Stimulated activated CD4-positive, alpha-beta T cell treated with anti-CD3 and anti-CD28 coated beads, Interleukin-4, amount 100 ng/mL, for 1 hour (primary cell): ENCODE measurements at regions not wholly inside any gene's neighbourhood (a gene's known extent, or its start where the extent isn't known, plus 50 kb on each side); places are given as distances from the start of the nearest gene placed in this dataset.
"Not testable (repeated sequence)": the region's sequence is repeated elsewhere in the genome, so short reads cannot be mapped to it uniquely, and the experiment has no call there.

Source experiments
- DNase-seq: peaks from one replicate; pipeline ENCODE4 v3.0.0-alpha.2; 2020

DNA sequence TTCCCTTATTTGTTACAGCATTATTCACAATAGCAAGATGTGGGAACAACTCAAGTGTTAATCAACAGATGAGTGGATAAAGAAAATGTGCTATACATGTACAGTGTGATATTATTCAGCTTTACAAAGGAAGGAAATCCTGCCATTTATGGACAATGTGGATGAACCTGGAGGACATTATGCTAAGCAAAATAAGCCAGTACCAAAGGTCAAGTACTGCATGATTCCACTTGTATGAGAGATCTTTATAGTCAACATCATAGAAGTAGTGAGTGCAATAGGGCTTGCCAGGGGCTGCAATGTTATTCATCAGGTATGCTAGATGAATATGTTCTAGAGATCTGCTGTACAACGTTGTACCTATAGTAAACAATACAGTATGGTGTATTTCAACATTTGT lies 138.5 kb upstream of the AGR3 start:
- DNase-seq: no peak

GRCh38 chr7:17021205-17021604 lies 139.4 kb upstream of the AGR3 start:
- DNase-seq: no peak

DNA sequence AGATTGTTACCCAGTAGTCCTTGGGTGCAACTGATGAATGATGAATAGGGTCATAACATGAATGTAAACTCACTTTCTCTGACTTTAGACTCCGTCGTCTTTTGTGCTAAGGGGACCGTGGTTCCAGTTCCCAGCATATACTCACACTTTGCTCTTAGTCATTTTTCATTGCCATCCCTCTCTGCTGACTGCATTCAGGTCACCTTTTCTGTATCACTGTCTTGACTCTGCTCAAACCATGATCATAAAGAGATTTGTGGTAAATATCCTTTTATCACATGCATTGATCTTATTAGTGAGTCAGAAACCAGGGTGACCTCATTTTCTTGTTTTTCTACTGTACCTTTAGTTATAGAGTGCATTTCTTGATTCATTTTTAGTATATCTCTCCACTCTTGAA lies 141.1 kb upstream of the AGR3 start:
- DNase-seq: no peak

- no peak for DNase-seq
Observed at GRCh38 chr7:17026269-17026668, 144.5 kb upstream of the AGR3 start.

DNA sequence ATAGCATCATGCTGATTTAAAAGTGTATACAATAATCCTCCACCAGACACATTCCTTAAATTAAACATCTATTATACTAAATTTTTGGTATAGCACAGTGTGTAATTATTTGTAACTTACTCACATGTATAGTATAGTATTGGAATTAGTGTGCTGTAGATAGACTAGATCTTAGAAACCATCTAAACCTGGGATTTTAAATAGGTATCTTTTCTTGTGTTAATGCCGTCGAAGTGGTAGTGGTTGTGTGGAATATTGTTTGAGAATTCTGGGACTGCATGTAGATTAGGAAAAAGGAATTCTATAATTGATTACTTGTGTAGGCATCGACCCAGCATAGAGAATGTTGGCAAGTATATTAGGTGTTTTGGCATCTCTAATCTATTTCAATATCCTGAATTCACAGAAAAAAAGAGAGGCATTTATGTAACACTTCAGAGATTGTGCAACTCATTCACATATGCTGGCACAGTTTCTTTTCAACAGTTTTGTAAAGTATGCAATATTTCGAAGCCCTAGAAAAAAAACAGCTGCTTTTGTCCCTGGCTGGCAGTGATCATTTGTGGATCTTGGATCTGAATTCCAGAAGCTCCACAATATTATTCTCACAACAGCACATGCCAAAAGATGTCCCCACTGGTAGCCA lies 145.5 kb upstream of the AGR3 start:
- no peak for DNase-seq

DNA sequence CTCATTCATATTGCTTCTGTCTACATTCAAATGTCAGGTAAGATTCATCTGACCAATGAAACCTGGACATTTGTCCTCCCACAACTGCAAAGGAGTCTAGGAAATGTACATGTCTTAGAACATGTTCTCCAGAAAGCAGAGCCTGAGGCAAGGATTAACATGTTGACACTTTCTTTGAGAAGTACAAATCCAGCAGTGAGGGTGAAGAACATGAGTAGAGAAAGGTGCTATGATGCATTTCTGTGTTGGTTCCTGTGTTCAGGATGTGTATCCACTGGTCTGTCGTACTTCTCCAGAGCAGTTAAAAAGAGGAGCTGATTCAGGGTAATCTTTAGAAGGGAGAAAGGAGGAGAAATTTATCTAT lies 146.0 kb upstream of the AGR3 start:
- no peak for DNase-seq

DNA sequence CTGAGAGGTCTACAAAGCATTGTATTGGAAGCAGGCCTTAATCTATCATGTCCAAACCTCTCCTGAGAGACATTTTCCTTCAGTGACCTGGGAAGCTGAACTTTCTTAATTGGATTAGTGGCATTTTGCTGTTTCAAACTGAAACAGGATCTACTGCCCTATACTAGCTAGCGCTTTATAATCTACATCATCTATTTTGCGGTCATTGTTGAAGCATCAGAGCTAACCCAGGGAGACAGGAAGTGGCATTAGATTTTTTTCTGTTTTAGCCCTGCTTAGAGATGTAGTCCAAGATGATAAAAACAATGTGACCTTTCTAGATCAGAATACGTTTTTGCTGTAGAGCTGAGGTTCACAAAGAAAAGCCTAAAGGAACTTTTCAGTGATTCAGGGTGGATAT lies 147.4 kb upstream of the AGR3 start:
- no peak for DNase-seq

- no peak for DNase-seq
Observed at GRCh38 chr7:17030559-17030958, 148.8 kb upstream of the AGR3 start.

- DNase-seq: no peak
Observed at GRCh38 chr7:17031906-17032551, 150.2 kb upstream of the AGR3 start.

DNA sequence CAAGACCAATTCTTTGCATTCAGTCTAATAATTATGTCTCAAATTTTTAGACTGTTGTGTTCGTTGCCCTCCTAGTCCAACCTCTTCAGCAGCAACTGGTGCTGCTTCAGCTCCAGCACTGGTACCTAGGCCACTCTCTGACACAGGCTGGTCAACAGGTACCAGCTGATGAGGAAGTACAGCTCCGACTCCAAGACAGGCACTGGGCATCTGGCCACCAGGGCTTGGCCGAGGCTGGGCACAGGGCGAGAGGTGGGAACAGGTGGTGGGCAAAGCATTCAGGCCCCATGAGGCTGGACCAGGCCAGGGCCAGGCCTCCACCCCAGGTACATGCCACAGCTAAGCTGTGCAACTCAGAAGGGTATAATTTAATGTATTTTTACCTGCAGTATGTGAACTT lies 151.5 kb upstream of the AGR3 start:
- DNase-seq: no peak

DNA sequence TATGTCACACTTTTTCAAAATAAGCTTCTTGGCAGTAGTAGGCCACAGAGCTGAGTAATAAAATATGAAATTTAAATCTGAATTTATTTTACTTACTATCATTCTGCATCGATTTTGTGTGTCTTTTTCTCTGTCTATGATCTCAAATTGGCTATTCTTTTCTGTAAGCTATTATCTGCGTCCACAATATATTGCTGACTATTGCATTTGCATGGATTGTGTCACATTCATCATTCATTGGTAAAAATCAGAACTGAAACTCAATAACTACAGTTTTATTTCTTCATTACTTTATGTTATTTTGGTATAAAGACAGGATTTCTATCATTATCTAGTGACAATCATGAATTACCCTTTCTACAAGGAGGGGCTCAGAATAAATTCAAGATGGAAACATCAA lies 154.8 kb upstream of the AGR3 start:
- DNase-seq: no peak

GRCh38 chr7:17037356-17037755 lies 155.6 kb upstream of the AGR3 start:
- DNase-seq: no peak

GRCh38 chr7:17038160-17038782 lies 156.5 kb upstream of the AGR3 start:
- DNase-seq: no peak

GRCh38 chr7:17038783-17039170 lies 157.0 kb upstream of the AGR3 start:
- DNase-seq: no peak

DNA sequence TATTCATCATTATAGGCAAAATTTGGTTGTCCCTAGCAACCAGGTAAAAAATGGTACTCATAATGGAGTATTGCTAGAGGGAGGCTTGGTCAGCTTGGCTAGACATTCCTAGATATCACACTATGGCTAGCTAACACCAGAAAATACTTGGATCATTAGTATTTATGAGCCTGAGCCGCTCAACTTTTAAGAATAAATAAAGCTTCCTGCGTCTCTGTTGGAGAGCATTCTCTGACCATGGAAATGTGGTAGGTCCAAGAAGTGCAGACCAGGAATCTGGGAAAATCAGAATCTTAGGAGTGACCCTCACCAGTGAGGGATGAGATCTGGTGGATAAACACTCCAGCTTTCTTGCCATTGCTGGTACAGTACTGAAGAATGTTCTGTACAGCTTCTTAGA lies 157.6 kb upstream of the AGR3 start:
- DNase-seq: no peak

- DNase-seq: no peak
Observed at GRCh38 chr7:17040716-17041115, 158.9 kb upstream of the AGR3 start.

DNA sequence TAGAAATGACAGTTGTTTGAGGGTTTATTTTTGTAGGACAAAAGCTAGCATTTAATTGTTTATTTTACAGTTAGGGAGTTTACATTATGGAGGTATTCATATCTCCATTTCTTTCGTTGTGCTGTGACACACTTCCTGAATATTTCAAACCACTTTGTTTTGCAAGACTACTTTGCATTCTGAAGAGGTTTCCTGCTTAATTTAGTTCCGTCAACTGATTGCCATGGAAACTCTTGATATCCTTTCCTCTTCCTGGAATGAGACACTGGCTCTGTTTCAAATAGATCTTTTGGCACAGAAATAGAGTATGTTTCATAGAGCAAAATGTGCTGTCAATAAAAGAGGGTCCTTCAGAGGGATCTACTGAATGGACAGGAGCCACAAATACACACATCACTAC lies 159.5 kb upstream of the AGR3 start:
- no peak for DNase-seq

GRCh38 chr7:17042211-17042610 lies 160.4 kb upstream of the AGR3 start:
- DNase-seq: no peak

- DNase-seq: no peak
Observed at GRCh38 chr7:17043012-17043877, 161.5 kb upstream of the AGR3 start.

DNA sequence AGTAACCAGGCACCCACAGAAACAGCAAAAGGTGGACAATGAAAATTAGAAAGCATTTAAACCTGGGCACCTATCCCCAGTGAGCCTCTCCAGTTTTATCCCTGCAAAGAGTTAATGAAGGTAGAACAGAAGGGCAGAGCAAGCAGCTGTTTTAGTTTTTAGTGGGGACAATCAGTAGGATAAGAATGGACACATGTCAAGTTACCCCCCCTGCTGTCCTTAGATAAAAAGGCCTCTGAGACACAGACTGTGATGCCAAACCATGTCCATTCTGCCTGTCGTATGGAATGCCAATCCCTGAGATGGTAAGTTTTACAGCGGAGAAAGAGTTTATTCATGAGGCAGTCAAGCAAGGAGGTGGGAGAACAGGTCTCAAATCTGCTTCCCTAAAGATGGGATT lies 162.6 kb upstream of the AGR3 start:
- DNase-seq: no peak

DNA sequence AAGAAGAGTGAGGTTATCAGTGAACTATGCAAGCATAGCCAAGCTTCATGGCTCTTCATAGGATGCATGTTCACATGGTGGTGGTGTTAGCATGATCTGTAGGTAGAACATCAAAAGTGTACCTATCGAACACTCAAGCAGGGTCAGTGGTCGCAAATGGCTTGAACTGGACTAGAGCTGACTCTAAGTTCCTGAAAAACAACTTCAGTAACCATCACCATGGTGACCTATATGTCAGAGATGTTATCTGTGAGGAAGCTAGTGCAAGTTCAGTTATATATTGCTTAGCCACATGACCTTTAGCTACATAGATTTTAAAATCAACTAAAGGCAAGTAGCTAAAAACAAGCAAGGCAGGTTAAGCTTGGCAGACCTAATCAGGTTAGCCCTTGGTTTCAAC lies 163.1 kb upstream of the AGR3 start:
- no peak for DNase-seq

DNA sequence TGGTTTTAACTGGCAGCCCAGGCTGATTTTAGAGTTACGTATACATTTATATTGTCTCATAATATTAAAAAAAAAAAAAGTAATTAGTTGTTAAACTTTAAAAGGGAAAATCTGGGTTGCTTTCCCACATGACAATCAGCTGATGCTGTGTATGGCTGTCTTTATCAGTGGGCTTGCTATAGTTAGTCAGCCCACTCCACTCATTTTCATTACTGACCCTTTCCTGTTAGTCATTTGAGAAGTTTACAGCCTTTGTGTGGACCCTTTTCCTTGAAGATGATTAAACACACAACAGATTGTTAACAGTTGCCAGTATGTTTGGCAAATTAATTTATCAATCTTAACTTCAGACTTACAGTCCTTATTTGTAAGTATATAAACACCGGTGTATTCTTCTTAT lies 164.5 kb upstream of the AGR3 start:
- no peak for DNase-seq

- DNase-seq: no peak
Observed at GRCh38 chr7:17046666-17047065, 164.9 kb upstream of the AGR3 start.

GRCh38 chr7:17053164-17053563 lies 171.4 kb upstream of the AGR3 start:
- not testable (repeated sequence) for DNase-seq
